Thymus (tissue), 11 donors: ENCODE measurements at regions not wholly inside any gene's neighbourhood (a gene's known extent, or its start where the extent isn't known, plus 50 kb on each side); places are given as distances from the start of the nearest gene placed in this dataset.

Source experiments
- DNase-seq, 9 donors: peaks; one replicate each; pipeline ENCODE4 v3.0.0-alpha.2; 2013; ENCODE audit warnings: low spot score in 9 of 9, low read depth in 6 of 9, missing footprints in 1 of 9
- H3K27ac ChIP-seq, 2 donors: one replicate each; pipeline ENCODE4 v1.5.1; 2013; ENCODE audit warnings: control low read depth in 1 of 2, low read depth in 1 of 2, low read length in 1 of 2, mild to moderate bottlenecking in 1 of 2, moderate library complexity in 1 of 2
- H3K27me3 ChIP-seq, 2 donors: one replicate each; pipeline ENCODE4 v1.5.1; 2013; ENCODE audit warnings: low read length in 1 of 2; ENCODE audit not compliant: control insufficient read depth in 2 of 2, insufficient read depth in 1 of 2
- H3K36me3 ChIP-seq, 2 donors: one replicate each; pipeline ENCODE4 v1.5.1; 2013; ENCODE audit warnings: low read length in 1 of 2, mild to moderate bottlenecking in 1 of 2, moderate library complexity in 1 of 2; ENCODE audit not compliant: control insufficient read depth in 2 of 2, insufficient read depth in 2 of 2
- H3K4me1 ChIP-seq, 2 donors: one replicate each; pipeline ENCODE4 v1.5.1; 2013; ENCODE audit warnings: low read length in 2 of 2; ENCODE audit not compliant: control insufficient read depth in 2 of 2, insufficient read depth in 2 of 2
- H3K4me3 ChIP-seq, 2 donors: one replicate each; pipeline ENCODE4 v1.5.1; 2013; ENCODE audit warnings: low read length in 2 of 2, control low read depth in 1 of 2, mild to moderate bottlenecking in 1 of 2
- H3K9me3 ChIP-seq, 2 donors: one replicate each; pipeline ENCODE4 v1.5.1; 2013; ENCODE audit warnings: low read length in 1 of 2, mild to moderate bottlenecking in 1 of 2; ENCODE audit not compliant: control insufficient read depth in 2 of 2, insufficient read depth in 1 of 2
- WGBS: extraction: QIAGEN DNeasy Blood & Tissue Kit; methylation state at CpG from one replicate; pipeline ENCODE4 v1.1.7; 2013; 5-methylcytosine and 5-hydroxymethylcytosine counted together
- donor health status: healthy.

GRCh38 chr3:113065336-113065735 lies 74.6 kb downstream of the GTPBP8 start:
- no peaks in the 10 kb centered on the region for H3K36me3 ChIP-seq
- no peaks in the 10 kb centered on the region for H3K9me3 ChIP-seq
- H3K4me3 ChIP-seq: no peak overlapping the region
- no peaks in the 10 kb centered on the region for H3K4me1 ChIP-seq
- no peaks in the 10 kb centered on the region for H3K27me3 ChIP-seq
- 98% methylated on average over 3 of the region's 3 CpGs for WGBS
- no peak for DNase-seq
- H3K27ac ChIP-seq: no peak overlapping the region

- 88% methylated on average over 1 of the region's 1 CpG for WGBS
- H3K27ac ChIP-seq: no peak overlapping the region
- no peaks in the 10 kb centered on the region for H3K9me3 ChIP-seq
- no peaks in the 10 kb centered on the region for H3K27me3 ChIP-seq
- no peak overlapping the region for H3K4me3 ChIP-seq
- H3K4me1 ChIP-seq: no peaks in the 10 kb centered on the region
- no peak for DNase-seq
- no peaks in the 10 kb centered on the region for H3K36me3 ChIP-seq
Observed at GRCh38 chr3:113070072-113070640, 79.4 kb downstream of the GTPBP8 start.

- 87% methylated on average over 4 of the region's 4 CpGs for WGBS
- H3K27me3 ChIP-seq: no peaks in the 10 kb centered on the region
- no peaks in the 10 kb centered on the region for H3K36me3 ChIP-seq
- H3K27ac ChIP-seq: no peak overlapping the region
- H3K4me1 ChIP-seq: no peaks in the 10 kb centered on the region
- H3K9me3 ChIP-seq: no peaks in the 10 kb centered on the region
- no peak overlapping the region for H3K4me3 ChIP-seq
- no peak for DNase-seq
Observed at GRCh38 chr3:113070681-113071113, 79.9 kb downstream of the GTPBP8 start.

DNA sequence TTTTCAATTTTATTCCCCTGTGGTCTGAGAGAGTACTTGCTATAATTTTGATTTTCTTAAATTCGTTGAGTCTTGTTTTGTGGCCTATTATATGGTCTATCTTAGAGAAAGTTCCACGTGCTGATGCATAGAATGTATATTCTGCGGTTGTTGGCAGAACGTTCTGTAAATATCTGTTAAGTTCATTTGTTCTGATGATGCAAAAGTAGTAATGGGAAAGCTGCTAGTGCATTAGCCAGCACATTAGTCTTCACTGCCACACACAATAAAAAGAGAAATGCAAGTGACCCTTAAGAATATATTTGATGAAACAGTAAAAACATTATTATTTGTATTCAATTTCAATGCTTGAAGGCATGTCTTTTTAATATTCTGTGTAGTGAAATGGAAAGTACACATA lies 84.8 kb downstream of the GTPBP8 start:
- WGBS: 73% methylated on average over 4 of the region's 4 CpGs
- Histone ChIP-seq H3K4me3 (no peak overlapping the region), H3K4me1 (no peaks in the 10 kb centered on the region), H3K9me3 (no peaks in the 10 kb centered on the region), H3K36me3 (no peaks in the 10 kb centered on the region), H3K27me3 (no peaks in the 10 kb centered on the region), H3K27ac (no peak overlapping the region)
- DNase-seq: no peak

DNA sequence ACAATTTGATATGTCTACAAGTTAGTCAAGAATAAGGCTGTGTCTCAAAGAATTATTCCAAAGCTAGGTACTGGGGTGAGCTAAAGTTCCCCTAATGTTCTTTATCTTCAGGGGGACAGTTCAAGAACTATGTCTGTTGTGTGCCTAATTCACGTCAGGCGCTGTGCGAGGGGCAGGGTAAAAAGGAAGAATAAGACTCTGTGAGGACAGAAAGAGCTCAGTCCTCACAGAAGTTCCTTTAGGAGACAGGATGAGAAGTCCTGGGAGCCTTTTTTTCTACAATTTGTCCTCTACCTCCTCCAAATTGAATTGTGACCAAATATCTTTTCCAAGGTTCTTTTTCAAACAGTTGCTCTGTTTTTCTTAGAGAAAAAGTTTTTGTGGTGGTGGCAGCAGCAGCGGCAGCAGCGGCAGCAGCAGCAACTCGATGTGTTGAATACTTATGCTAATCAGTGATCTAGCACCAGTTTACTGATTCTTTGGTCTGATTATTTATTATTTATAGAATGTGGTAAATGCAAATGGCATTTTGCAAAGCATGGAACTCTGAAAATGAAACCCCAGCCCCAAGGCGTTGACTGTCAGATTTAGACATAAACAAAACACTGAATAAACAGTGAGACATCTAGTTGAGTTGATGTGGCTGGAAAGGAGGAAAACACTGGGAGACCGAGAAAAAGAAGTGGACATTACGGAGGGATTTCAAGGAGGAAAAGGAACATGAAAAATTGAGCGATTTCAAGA lies 88.6 kb downstream of the GTPBP8 start:
- Histone ChIP-seq H3K27me3 (no peaks in the 10 kb centered on the region), H3K27ac (no peak overlapping the region), H3K9me3 (no peaks in the 10 kb centered on the region), H3K4me3 (no peak overlapping the region), H3K36me3 (no peaks in the 10 kb centered on the region), H3K4me1 (no peaks in the 10 kb centered on the region)
- no peak for DNase-seq
- WGBS: 85% methylated on average over 10 of the region's 10 CpGs

- WGBS: 25% methylated on average over 2 of the region's 2 CpGs
- H3K27me3 ChIP-seq: no peaks in the 10 kb centered on the region
- H3K36me3 ChIP-seq: no peaks in the 10 kb centered on the region
- peak in 1 of 9 donors; percentile 14 for DNase-seq
- no peaks in the 10 kb centered on the region for H3K9me3 ChIP-seq
- H3K27ac ChIP-seq: no peak overlapping the region
- H3K4me1 ChIP-seq: no peaks in the 10 kb centered on the region
- H3K4me3 ChIP-seq: no peak overlapping the region
Observed at GRCh38 chr3:113084777-113085176, 94.0 kb downstream of the GTPBP8 start.

DNA sequence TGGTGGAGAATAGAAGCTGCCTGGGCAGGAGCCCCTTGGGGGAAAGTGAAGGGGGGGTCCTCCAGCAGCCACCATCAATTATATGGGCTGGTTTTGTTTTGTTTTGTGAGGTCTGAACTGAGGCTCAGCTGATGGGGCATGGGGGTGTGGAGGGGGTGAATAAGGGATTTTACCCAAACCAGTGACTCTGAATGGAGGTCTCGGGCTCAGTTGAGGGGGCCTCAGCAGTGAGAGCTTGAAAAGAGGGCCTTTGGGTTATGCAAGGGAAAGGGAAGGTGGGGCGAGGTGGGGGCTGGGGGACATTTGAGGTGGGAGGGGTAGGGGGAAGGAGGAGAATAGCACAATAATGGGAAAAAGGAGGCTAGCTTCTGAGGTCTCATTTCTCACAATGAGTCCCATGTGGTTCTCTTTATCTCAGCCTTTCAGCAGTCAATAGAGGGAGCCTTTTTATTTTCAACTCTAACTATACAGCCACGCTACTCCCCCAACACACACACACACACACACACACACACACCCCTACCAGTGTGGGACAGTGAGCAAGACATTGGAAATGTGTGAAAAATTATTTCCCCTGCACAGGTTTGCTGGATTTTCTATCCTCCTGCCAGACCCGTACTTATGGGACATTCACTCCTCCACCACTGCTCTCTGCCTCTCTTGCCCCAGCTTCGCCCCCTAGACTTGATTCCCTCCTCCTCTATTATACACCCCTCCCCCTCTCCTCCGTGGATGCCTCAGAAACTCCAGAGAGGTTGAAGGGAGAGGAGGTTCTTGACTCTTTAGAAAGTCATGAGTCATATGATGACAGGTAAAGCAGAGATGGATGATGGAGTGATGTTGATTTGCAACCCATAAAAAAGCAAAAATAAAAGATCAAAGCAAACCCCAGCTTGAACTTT lies 96.0 kb downstream of the GTPBP8 start:
- WGBS: 97% methylated on average over 6 of the region's 6 CpGs
- no peaks in the 10 kb centered on the region for H3K27me3 ChIP-seq
- DNase-seq: no peak
- H3K4me3 ChIP-seq: no peak overlapping the region
- no peaks in the 10 kb centered on the region for H3K4me1 ChIP-seq
- no peaks in the 10 kb centered on the region for H3K36me3 ChIP-seq
- H3K9me3 ChIP-seq: no peaks in the 10 kb centered on the region
- H3K27ac ChIP-seq: no peak overlapping the region

DNA sequence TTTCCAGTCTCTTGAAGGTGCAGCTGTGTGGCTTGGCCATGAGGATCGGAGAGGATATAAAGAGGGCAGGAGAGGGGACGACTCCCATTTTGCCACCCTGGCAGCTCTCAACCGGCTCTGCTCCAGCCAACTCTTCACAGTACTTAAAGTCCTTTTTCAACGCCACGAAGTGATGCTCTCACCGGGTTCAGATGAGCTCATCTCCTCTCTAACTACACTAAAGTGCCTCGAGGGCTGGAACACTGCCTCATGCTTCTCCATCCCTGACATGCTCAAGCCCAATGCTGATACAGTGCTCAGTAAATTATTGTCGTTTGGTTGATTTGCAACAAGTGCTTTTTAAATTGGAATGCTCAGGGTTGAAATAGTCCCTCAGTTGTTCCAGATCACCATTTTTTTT lies 97.8 kb downstream of the GTPBP8 start:
- Histone ChIP-seq H3K9me3 (no peaks in the 10 kb centered on the region), H3K4me1 (no peaks in the 10 kb centered on the region), H3K27me3 (no peaks in the 10 kb centered on the region), H3K36me3 (no peaks in the 10 kb centered on the region), H3K27ac (no peak overlapping the region), H3K4me3 (no peak overlapping the region)
- 97% methylated on average over 8 of the region's 8 CpGs for WGBS
- DNase-seq: no peak

DNA sequence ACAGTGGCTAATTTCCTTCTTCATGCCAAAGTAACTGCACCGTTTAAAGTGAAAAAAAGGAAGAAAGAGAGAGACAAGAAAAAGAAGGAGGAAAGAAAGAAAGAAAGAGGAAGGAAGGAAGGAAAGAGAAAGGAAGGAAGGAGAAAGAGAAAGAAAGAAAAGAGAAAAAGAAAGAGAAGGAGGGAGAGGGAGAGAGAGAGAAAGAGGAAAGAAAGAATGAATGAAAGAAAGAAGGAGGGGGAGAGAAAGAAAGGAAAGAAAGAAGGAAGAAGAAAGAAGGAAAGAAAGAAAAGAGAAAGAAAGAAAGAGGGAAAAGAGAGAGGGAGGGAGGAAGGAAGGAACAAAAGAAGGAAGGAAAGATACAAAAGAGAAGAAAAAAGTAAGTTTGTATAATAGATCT lies 100.6 kb downstream of the GTPBP8 start:
- 93% methylated on average over 1 of the region's 1 CpG for WGBS
- Histone ChIP-seq H3K4me1 (no peaks in the 10 kb centered on the region), H3K4me3 (no peak overlapping the region), H3K27ac (no peak overlapping the region), H3K36me3 (no peaks in the 10 kb centered on the region), H3K9me3 (no peaks in the 10 kb centered on the region), H3K27me3 (no peaks in the 10 kb centered on the region)
- no peak for DNase-seq
